Left ventricle myocardium superior (tissue), 1 donor: ENCODE measurements at regions not wholly inside any gene's neighbourhood (a gene's known extent, or its start where the extent isn't known, plus 50 kb on each side); places are given as distances from the start of the nearest gene placed in this dataset.
"Not testable (repeated sequence)": the region's sequence is repeated elsewhere in the genome, so short reads cannot be mapped to it uniquely, and the experiment has no call there.

Source experiments
- ATAC-seq: fragments of 200-7000 bp; cut with Tn5 transposase; one replicate; pipeline ENCODE4 v1.9.1; 2020; ENCODE audit warnings: mild to moderate bottlenecking, moderate library complexity
- DNase-seq: peaks from one replicate; pipeline ENCODE4 v3.0.0-alpha.2; 2020
- intact Hi-C: fragments of 100-400 bp; cut with micrococcal nuclease; formaldehyde crosslinking; loops from one replicate; pipeline ENCODE4 v1.11.0; 2022
- donor health status: DM: no; HTN: yes; CAD: no; lungs with severe emphysema.

DNA sequence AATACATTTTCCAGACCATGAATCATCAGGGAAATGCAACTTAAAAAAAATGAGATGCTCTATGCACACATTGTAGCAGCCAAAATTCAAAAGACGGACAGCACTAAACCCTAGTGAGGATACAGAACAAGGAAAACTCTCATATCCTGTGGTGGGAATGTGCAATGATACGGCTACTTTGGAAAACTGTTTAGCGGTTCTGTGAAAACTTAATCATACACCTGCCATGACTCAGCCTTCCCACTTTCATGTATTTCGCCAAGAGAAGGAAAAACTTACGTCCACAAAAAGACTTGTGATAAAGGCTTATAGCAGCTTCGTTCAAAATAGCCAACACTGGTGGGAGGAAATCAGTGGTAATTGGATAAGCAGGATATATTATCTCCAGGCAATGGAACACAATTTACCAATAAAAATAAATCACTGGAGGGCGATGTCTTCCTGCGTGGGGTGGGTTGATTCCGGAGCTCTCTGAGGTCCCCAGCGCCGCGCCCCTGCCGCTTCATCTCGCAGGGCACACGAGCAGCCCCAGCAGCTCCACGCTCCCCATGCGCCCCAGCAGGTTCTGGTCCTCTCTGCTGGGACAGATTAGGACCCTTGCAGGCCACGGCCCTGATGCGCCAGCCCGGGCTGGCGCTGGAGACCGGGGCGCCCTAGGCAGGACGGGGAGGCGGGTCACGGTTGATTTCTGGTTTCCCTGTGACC lies 97.2 kb upstream of the ARHGEF7 start:
- no peak for ATAC-seq
- intact Hi-C loops, result no loop called here
- no peak for DNase-seq

DNA sequence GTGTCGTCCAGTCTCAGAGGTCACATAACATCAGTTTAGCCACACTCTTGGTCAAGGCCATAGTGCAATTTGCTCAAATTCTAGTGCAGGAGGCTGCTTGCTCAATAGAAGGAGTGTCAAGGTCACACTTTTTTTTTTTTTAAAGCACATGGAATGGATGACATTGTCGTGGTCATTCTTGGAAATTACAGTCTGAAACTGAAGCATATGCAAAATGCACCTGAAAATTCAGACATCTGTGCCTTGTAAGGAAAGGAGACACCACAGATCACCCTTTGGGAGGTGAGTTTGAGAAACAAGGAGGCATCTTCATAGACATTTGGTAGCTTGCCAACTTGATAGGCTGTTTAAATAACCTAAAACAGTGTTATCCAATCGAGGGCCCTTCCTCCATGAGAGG lies 98.3 kb upstream of the ANKRD10 start:
- no peak for ATAC-seq
- DNase-seq, result no peak
- intact Hi-C loops, result no loop called here

DNA sequence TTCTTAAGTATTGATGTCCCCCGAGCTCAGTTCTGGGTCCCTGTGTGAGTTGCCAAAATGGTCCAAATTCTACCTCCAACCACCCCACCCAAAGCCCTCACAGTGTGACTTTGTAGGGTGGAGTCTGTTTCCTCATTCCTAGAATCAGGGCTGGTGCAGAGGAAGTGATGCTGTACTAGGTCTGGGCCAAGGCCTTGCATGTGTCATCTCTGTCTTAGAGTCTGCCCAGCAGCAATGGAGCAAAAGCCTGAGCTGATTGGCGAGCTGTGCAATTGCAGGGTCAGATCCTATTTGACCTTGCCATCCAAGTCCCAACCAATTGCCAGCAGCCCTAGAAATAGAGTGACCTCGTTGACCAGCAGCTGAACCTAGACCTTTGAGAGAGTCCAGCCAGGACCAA lies 97.0 kb upstream of the ANKRD10 start:
- ATAC-seq, result no peak
- no peak for DNase-seq
- intact Hi-C loops, result no loop called here

DNA sequence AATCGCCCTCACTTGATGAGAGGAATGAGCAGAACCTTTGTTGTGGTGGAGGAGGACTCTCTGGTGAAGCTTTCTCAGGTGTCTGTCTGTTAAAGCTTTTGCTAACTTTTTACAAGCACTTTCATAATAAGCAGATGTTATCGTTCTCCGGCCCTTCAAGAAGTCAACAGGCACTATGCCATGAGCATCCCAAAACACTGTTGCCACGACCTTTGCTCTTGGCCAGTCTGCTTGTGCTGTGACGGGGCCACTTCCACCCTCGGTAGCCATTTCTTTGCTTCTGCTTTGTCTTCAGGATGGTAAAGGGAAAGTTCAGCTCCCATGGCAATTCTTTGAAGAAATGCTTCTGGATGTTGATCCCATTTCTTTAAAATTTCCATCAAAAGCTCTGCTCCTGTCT lies 93.5 kb upstream of the ANKRD10 start:
- intact Hi-C loops, result no loop called here
- DNase-seq, result no peak
- ATAC-seq, result no peak

DNA sequence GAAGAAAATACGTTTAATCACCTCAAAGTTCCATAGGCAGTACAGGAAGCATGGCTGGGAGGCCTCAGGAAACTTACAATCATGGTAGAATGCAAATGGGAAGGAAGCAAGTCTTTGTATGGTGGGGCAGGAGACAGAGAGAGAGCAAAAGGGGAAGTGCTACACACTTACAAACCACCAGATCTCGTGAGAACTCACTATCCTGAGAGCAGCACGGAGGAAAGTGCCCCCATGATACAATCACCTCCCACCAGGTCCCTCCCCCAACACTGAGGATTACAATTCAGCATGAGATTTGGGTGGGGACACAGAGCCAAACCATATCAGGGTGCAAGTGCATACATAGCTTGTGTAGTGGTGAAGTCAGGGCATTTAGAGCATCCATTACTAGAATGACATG lies 92.3 kb upstream of the ANKRD10 start:
- DNase-seq (no peak), ATAC-seq (no peak)
- intact Hi-C loops, result no loop called here

DNA sequence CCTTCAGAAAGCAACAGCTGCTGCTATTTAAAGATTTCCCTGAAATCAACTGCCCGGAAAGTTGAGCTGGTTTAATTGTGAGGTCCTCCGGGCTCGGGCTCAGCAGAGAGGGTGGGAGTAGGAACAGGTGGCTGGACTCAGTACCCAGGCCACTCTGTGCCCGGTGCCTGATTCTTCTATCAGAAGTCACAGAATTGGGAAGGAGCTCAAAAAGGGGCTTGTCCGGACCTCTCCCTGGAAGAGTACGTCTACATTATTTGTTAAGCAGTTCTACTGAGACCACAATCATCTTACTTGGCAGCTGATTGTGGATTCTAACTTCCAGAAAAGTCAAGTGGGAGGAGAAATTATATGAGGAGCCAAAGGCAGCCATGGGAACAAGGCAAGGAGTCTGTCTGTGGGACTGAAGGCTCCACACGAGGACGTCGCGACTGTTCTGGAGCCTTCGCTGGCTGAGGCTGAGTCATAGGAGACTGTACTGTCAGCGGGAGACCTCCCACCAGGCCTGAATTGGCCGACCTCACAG lies 91.7 kb upstream of the ANKRD10 start:
- ATAC-seq (peak; percentile 98), DNase-seq (peak; percentile 84)
- intact Hi-C loops, result no loop called here

DNA sequence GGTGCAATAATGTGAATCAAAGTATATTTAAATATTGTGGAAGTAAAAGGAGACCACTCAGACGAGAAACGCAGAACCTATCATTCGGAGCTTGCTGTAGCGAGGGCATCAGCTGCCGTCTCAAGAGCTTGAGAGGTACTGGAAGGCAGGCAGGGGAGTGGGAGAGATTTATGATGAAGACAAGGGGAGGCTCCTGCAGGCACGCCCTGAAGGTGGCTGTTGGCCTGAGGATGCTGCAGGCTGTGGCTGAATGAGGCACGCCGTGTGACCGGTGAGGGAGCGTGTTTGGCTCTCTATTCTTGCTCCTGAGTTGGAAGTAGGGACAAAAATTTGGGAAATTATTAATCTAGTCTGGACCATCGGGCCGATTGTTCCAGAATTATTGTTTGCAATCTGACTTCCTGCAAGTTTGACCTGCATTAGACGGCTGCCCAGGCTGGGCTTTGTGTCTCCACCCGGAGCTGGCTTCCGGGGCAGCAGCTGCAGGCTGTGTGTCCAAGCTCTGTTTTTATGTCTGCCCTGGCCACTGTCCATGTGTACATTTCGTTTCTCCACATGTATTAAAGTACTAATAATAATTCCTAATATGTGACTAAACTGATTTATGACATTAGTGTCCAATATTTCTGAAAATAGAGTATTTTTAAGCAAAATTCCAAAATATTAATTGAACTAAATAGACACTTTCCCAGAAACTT lies 91.1 kb upstream of the ANKRD10 start:
- ATAC-seq, result peak; percentile 84
- DNase-seq, result peak; percentile 75
- intact Hi-C loops, result no loop called here

DNA sequence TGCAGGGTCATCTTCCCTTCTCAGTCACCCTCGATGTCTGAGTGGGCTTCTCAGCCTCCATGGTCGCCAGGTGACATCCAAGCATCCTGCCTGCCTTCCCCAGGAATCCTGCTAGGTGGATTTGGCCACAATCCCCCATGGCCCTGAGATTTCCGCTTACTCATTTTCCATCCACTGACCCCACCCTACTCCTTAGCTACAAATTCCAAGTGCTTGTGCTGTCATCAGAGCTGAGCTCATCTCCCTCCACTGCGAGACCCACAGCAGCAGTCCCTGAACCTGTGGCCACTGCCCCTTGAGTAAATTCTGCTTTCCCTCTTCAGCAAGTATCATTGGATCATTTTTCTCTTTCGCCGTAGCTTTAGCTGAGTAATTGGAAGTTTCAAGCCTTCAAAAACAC lies 90.5 kb upstream of the ANKRD10 start:
- ATAC-seq (peak; percentile 13), DNase-seq (no peak)
- intact Hi-C loops, result no loop called here

DNA sequence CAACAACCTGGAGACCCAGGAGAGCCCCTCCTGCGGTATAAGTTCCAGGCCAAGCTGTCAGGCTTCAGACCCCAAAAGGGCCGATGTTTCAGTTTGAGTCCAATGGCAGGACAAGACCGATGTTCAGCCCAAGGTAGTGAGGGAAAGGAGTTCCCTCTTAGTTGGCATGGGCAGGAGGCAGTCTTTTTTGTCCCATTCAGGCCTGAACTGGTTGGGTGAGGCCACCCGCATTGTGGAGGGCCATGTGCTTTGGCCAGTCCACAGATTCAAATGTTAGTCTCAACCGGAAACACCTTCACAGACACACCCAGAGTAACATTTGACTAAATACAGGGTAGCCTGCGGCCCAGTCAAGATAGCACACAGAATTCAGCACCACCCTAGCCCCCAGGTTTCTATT lies 89.6 kb upstream of the ANKRD10 start:
- no peak for DNase-seq
- intact Hi-C loops, result no loop called here
- no peak for ATAC-seq

DNA sequence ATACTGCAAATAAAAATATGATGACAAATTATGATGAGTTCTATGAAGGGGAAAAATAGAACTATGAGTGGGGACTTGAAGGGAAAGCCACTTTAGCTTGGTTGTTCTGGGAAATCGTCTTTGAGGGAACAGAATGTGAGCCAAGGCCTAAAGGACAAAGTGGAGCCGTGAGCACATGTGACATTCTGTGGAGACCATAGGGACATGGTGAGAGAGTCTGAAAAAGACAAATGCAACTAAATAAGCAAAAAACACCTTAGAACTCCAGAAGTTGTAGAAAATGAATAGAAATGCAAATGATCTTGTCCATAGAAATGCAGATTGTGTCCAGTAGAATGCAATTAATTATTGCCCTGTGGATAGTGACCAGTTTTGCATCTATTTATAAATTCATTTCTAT lies 86.8 kb upstream of the ANKRD10 start:
- intact Hi-C loops, result no loop called here
- ATAC-seq, result no peak

DNA sequence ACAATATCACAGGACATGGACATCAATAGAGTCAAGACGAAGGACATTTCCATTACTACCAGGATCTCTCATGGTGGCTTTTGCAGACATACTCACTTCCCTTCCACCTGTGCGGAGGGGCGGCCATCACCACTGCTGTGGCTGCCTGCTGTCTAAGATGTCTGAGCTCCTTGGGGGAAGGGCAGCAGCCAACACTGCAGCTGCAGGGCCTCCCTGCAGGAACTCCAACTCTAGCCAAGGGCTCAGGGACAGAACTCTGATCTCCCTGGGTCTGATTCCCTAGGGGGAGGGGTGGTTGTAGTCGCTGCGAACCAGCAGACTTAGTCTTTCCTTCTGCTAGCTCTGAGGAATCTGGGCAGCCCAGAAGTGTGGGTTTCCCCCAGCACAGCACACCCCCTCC lies 78.9 kb upstream of the ANKRD10 start:
- ATAC-seq (no peak), DNase-seq (no peak)
- intact Hi-C loops, result no loop called here

More for the DNA sequence above, 86.8 kb upstream of the ANKRD10 start:
- no peak for DNase-seq

DNA sequence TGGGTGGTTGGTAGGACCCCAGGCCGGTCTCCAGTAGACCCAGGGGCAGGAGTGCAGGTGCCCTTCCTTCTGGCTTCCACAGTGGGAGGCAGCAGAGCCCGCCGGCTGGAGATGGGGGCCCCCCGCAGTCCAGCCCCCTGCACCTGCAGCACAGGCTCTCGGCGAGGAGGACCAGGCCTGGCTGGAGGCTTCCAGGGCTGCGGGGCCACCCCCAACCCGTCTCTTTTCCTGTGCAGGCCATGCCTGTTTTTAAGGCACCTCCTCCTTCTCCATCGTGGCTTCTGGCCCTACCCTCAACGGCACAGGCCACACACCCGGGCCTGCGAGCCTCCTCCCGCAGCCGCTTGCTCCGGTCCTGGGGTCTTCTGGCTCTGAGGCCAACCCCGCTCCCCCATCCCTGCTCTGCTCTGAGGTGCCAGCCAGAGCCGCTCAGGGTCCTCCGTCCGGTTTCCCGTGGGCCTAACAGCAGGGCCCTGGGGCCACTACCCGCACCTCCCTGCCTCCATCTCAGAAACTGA lies 77.2 kb upstream of the ANKRD10 start:
- intact Hi-C loops, result no loop called here
- DNase-seq (no peak), ATAC-seq (no peak)

DNA sequence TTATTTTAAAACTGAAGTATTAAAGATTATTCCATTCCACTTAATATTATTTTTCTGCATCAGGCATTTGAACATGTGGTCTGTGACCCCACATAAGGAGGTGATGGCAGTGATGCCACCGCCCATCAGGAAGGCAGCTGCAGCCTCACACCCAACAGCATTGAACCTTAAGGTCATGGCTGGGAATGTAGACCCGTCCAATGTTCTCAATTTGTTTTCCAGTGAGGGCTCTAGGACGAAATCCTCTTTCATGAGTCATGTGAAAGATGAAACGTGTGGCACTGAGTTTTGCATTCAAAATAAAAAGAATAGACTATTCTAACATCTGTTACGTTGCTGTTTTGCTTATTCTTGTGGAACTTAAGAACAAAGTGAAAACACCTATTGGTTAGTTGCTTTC lies 74.5 kb upstream of the ANKRD10 start:
- intact Hi-C loops, result no loop called here
- DNase-seq (no peak), ATAC-seq (no peak)

DNA sequence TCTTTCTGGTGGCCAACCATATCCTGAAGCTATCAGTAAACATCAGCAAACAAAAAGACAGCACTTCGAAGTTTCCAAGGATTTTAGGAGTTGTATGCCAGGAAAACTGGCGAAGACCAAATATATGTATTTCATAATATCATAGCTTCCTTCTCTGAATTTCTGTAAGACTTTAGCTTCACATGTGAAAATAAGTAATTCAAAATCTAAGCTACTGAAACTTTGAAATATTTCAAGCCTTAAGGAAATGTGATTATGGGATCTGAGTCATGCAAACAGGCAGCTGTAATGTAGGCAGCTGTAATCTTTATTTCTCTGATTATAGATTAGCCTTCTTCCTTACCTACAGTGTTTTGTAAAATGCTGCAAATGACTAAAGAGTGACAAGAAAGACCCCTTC lies 70.7 kb upstream of the ANKRD10 start:
- ATAC-seq, result no peak
- DNase-seq, result no peak
- intact Hi-C loops, result no loop called here

DNA sequence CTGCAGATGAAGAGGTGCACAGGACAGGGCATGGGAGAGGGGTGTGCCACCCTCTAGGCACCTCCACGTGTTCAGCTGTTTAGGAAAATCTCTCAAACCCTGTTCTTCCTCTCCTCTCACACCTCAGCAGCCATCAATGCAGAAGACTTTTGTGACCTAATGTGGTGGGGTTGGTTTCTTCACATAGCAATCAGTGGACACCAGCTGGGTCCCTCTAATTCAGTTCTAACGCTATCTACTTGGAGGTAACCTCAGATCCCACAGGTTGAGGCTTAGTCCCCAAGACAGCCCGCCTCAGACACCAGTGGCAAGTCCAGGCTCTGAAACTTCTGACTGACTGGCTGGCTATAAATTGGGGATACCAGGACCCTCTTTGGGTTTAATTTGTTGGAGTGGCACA lies 69.9 kb upstream of the ANKRD10 start:
- intact Hi-C loops, result no loop called here
- ATAC-seq, result no peak
- no peak for DNase-seq

DNA sequence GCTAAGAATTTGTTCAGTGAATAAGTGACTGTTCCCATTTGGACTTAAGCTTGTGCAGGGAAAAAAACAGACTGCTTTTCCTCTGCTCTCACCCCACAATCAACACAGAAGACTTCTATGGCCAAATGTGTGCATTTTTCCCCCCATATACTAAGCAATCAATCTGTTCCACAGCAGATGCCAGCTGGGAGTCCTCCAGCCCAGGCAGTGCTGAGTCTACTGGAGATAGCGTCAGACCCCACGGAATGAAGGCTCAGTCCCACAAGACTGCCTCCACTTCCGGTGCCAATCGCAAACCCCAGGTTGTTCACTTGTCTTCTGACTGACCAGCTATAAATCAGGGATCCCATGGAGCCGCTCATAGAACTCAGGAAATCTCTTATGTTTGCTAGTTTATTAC lies 69.5 kb upstream of the ANKRD10 start:
- ATAC-seq, result no peak
- intact Hi-C loops, result no loop called here
- DNase-seq, result no peak

DNA sequence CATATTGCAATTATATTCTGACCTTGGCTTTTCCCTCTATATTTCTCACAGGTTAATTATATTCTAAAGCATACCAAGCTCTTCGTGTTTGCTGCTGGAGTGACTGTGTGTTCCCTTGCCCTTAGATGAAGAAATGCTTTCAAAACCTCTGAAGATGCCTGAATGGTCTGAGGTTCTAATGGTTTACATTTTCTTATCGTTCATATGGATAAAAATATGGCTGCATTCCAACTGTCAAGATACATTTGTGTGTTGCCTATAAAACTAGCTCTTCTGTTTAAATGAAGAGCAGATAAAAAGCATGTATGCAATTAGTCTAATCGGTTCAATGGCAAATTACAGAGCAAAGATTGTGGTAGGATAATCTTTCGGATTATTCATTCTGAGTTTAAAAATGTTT lies 68.4 kb upstream of the ANKRD10 start:
- intact Hi-C loops, result no loop called here

DNA sequence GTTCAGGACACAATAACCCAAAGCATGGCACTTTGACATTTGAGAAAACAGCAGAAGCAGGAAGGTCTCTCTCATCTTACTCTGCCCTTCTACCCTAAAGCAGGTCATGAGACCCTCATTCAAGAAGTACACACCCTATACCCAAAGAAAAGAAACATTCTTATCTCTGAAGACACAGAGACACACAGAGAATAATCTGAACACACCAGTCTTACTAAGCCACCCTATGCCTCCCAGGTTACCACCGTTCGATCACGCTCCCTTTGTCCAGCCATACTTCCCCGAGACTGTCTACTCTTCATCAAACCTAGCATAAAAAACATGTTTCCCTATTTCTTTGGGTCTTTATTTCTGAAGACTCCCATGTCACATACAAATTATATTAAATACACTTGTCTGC lies 66.5 kb upstream of the ANKRD10 start:
- intact Hi-C loops, result no loop called here
- DNase-seq (no peak), ATAC-seq (no peak)

More for the DNA sequence above, 68.4 kb upstream of the ANKRD10 start:
- no peak for DNase-seq
- no peak for ATAC-seq

DNA sequence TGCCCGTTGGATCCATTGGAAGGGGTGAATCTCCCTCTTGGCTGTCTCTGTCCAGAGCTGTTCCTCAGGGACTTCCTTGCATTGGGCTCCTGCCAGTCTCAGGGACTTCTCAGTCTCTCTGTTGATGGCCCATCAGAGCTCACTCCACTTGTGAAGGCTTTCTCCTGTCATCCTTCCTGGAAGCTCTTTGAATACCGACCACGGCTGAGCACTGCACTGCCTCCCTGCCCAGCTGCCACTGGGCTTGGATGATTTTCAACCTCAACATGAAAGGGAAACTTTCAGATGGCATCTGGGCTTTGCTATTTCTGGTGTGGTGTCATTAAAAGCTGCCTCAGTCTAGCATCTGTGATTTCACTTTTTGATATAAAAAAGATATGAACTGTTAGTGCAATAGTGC lies 66.1 kb upstream of the ANKRD10 start:
- intact Hi-C loops, result no loop called here
- no peak for ATAC-seq

DNA sequence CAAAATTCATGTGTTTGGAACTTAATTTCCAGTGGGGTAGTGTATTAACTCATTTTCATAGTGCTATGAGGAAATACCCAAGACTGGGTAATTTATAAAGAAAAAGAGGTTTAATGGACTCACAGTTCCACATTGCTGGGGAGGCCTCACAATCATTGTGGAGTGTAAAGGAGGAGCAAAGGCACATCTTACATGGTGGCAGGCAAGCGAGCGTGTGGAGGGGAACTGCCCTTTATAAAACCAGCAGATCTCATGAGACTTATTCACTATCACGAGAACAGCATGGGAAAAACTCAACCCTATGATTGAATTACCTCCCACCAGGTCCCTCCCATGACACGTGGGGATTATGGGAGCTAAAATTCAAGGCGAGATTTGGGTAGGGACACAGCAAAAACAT lies 64.3 kb upstream of the ANKRD10 start:
- not testable (repeated sequence) for DNase-seq, ATAC-seq

More for the DNA sequence above, 66.1 kb upstream of the ANKRD10 start:
- no peak for DNase-seq

DNA sequence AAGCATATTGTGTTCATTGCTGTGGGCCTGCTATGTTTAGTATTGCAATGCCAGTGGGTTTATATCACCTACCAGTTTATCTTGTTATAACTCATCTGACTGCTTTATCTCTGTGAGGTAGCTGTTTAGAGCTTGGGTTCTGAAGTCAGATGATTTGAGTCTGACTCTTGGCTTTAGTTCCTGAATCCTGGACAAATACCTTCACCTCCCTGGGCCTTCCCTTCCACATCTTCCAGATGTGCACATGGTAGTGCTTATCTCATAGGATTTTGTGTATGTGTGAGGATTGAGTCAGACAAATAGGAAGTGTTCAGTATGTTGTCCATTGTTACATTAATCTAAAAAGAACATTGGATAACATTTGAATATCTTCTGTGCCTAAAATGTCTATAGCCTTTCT lies 63.5 kb upstream of the ANKRD10 start:
- ATAC-seq (no peak), DNase-seq (no peak)
- intact Hi-C loops, result no loop called here

More for the DNA sequence above, 64.3 kb upstream of the ANKRD10 start:
- intact Hi-C loops, result not testable (repeated sequence)
